ENCODE measurements at regions not wholly inside any gene's neighbourhood (a gene's known extent, or its start where the extent isn't known, plus 50 kb on each side); places are given as distances from the start of the nearest gene placed in this dataset.
"Not testable (repeated sequence)": the region's sequence is repeated elsewhere in the genome, so short reads cannot be mapped to it uniquely, and the experiment has no call there.

DNA sequence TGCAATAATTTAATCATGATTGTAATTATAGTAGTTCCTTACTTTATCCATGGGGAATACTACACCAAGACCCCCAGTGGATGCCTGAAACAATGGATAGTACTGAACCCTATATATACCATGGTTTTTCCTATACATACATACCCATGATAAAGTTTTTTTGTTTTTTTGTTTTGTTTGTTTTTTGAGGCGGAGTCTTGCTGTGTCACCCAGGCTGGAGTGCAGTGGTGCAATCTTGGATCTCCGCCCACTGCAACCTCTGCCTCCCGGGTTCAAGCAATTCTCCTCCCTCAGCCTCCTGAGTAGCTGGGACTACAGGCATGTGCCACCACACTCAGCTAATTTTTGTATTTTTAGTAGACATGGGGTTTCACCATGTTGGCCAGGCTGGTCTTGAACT, 135.3 kb upstream of the HNRNPU start:
- TF ChIP-seq, protein P1, sequence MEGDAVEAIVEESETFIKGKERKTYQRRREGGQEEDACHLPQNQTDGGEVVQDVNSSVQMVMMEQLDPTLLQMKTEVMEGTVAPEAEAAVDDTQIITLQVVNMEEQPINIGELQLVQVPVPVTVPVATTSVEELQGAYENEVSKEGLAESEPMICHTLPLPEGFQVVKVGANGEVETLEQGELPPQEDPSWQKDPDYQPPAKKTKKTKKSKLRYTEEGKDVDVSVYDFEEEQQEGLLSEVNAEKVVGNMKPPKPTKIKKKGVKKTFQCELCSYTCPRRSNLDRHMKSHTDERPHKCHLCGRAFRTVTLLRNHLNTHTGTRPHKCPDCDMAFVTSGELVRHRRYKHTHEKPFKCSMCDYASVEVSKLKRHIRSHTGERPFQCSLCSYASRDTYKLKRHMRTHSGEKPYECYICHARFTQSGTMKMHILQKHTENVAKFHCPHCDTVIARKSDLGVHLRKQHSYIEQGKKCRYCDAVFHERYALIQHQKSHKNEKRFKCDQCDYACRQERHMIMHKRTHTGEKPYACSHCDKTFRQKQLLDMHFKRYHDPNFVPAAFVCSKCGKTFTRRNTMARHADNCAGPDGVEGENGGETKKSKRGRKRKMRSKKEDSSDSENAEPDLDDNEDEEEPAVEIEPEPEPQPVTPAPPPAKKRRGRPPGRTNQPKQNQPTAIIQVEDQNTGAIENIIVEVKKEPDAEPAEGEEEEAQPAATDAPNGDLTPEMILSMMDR (IDR thresholded peaks at IDR 0.05): not testable (repeated sequence)
- not testable (repeated sequence) for TF ChIP-seq ZFX (IDR thresholded peaks at IDR 0.05; ENCODE audit: borderline replicate concordance)
